A549 (cell line): ENCODE measurements at regions not wholly inside any gene's neighbourhood (a gene's known extent, or its start where the extent isn't known, plus 50 kb on each side); places are given as distances from the start of the nearest gene placed in this dataset.

Experiments
- ATAC-seq, 2 experiments: fragments of 200-7000 bp in 1 of 2; fragments of >200 bp in 1 of 2; cut with Nextera tagmentation in 1 of 2; cut with Tn5 transposase in 1 of 2; 3 replicates each; pipeline versions ENCODE4 v1.8.0 to v1.9.1; 2018 to 2020; ENCODE audit warnings: mild to moderate bottlenecking in 1 of 2, moderate library complexity in 1 of 2
- CTCF ChIA-PET: fragments of 300-600 bp; sonication (Branson Sonifier 250); formaldehyde crosslinking; extraction: SDS; loops from one replicate; lab custom pipeline; 2021; ENCODE audit warnings: antibody characterized with exemption, inconsistent platforms; lab: Yijun Ruan, JAX
- POLR2A ChIA-PET: fragments of 350-600 bp; formaldehyde crosslinking; extraction: SDS; loops from one replicate; lab custom pipeline; 2021; ENCODE audit warnings: antibody characterized with exemption, inconsistent platforms; lab: Yijun Ruan, JAX
- DNase-seq, 2 experiments: peaks; one replicate each; pipeline versions ENCODE4 v3.0.0 to v3.0.0-alpha.2; 2011 to 2016; ENCODE audit warnings: low read depth in 1 of 2, low spot score in 1 of 2
- FAIRE-seq: peaks from 2 replicates; lab custom pipeline; 2011; peaks lifted over from hg19 to GRCh38; lab: Jason Lieb, UNC
- H3K27ac ChIP-seq, 2 experiments: fragments of >200 bp; sonication (Bioruptor Twin); formaldehyde crosslinking; 3 replicates each; pipeline ENCODE4 v1.5.1; 2016 to 2017
- H3K4me1 ChIP-seq: fragments of >200 bp; sonication (Bioruptor Twin); formaldehyde crosslinking; 3 replicates; pipeline ENCODE4 v1.6.1; 2016
- H3K4me2 ChIP-seq: fragments of >200 bp; sonication (Bioruptor Twin); formaldehyde crosslinking; 3 replicates; pipeline ENCODE4 v1.6.1; 2016
- H3K4me3 ChIP-seq: fragments of >200 bp; sonication (Bioruptor Twin); formaldehyde crosslinking; 3 replicates; pipeline ENCODE4 v1.5.1; 2016
- H3K9me3 ChIP-seq: fragments of >200 bp; sonication (Bioruptor Twin); formaldehyde crosslinking; 3 replicates; pipeline ENCODE4 v1.6.1; 2016
- BHLHE40 ChIP-seq: IDR thresholded peaks from 2 replicates; pipeline ENCODE4 v1.6.1; 2012; ENCODE audit warnings: low read depth, low read length, inconsistent platforms
- CTCF ChIP-seq: fragments of >200 bp; sonication (Bioruptor Twin); formaldehyde crosslinking; IDR thresholded peaks from 3 replicates; pipeline ENCODE4 v1.5.1; 2016
- E2F6 ChIP-seq: IDR thresholded peaks from 2 replicates; pipeline ENCODE4 v1.6.1; 2012; ENCODE audit warnings: low read depth, borderline replicate concordance
- EHF ChIP-seq: fragments of 250-450 bp; sonication (Bioruptor Pico); IDR thresholded peaks from 2 replicates; pipeline ENCODE4 v1.5.0; 2020; ENCODE audit warnings: mild to moderate bottlenecking
- ELK1 ChIP-seq: fragments of 150-350 bp; IDR thresholded peaks from 2 replicates; pipeline ENCODE4 v1.6.1; 2014; ENCODE audit warnings: low read depth, mild to moderate bottlenecking, low read length
- HES2 ChIP-seq: fragments of >200 bp; sonication (Bioruptor Twin); formaldehyde crosslinking; IDR thresholded peaks from 2 replicates; pipeline ENCODE4 v1.6.1; 2016
- JUN ChIP-seq, 2 experiments: fragments of >200 bp; sonication (Bioruptor Twin); formaldehyde crosslinking; IDR thresholded peaks; 2 replicates in 1 of 2; 3 replicates in 1 of 2; pipeline ENCODE4 v1.6.1; 2016 to 2017
- KDM1A ChIP-seq: fragments of 200-600 bp; sonication (generic); IDR thresholded peaks from 2 replicates; pipeline ENCODE4 v1.6.1; 2016; ENCODE audit warnings: low read depth, mild to moderate bottlenecking
- KDM5A ChIP-seq: fragments of 200-600 bp; sonication (generic); IDR thresholded peaks from 2 replicates; pipeline ENCODE4 v1.6.1; 2016; ENCODE audit warnings: antibody characterized with exemption, mild to moderate bottlenecking
- MAX ChIP-seq: IDR thresholded peaks from 2 replicates; pipeline ENCODE4 v1.6.1; 2012
- MAZ ChIP-seq: fragments of 150-350 bp; IDR thresholded peaks from 2 replicates; pipeline ENCODE4 v1.6.1; 2014; ENCODE audit warnings: antibody characterized with exemption, low read depth, low read length, borderline replicate concordance
- MYC ChIP-seq: IDR thresholded peaks from 2 replicates; pipeline ENCODE4 v1.6.1; 2012; ENCODE audit warnings: mild to moderate bottlenecking, inconsistent platforms, low read length, improper control_type of control experiment, borderline replicate concordance
- PBX3 ChIP-seq: IDR thresholded peaks from 2 replicates; pipeline ENCODE4 v1.6.1; 2012
- POLR2A ChIP-seq: IDR thresholded peaks from 2 replicates; pipeline ENCODE4 v1.6.1; 2012; ENCODE audit warnings: mild to moderate bottlenecking, low read length
- RAD21 ChIP-seq, 2 experiments: fragments of >200 bp in 1 of 2; sonication (Bioruptor Twin) in 1 of 2; formaldehyde crosslinking in 1 of 2; IDR thresholded peaks in 1 of 2; conservative IDR thresholded peaks in 1 of 2; 2 replicates in 1 of 2; 3 replicates in 1 of 2; pipeline ENCODE4 v1.6.1; 2012 to 2018; ENCODE audit warnings: inconsistent platforms in 1 of 2
- RCOR1 ChIP-seq: fragments of 150-350 bp; IDR thresholded peaks from 2 replicates; pipeline ENCODE4 v1.6.1; 2014; ENCODE audit warnings: antibody characterized with exemption, low read length, low read depth
- USF2 ChIP-seq: fragments of 450-650 bp; IDR thresholded peaks from 2 replicates; pipeline ENCODE4 v1.6.1; 2014; ENCODE audit warnings: antibody characterized with exemption
- WGBS: methylation state at CpG from one replicate; pipeline ENCODE4 v1.1.6; 2017; ENCODE audit errors: missing lambda C conversion rate; 5-methylcytosine and 5-hydroxymethylcytosine counted together

GRCh38 chr20:40765814-40766480 is 76.9 kb upstream of the MAFB start:
- ATAC-seq = no peak
- no peaks in the 10 kb centered on the region for H3K4me1 ChIP-seq
- FAIRE-seq = no peak
- CTCF ChIA-PET = no interaction called here
- H3K4me2 ChIP-seq = no peak overlapping the region
- 45% methylated on average over 4 of the region's 4 CpGs for WGBS
- no peak for TF ChIP-seq BHLHE40
- TF ChIP-seq MYC = no peak
- TF ChIP-seq RAD21 (conservative IDR thresholded peaks at IDR 0.05 in 1 of 2, IDR thresholded peaks at IDR 0.05 in 1 of 2) = no peak
- TF ChIP-seq E2F6 = no peak
- no peak for TF ChIP-seq KDM1A
- TF ChIP-seq HES2 = no peak
- TF ChIP-seq RCOR1 = no peak
- no peak for TF ChIP-seq CTCF
- TF ChIP-seq MAZ = no peak
- TF ChIP-seq POLR2A = no peak
- TF ChIP-seq PBX3 = no peak
- TF ChIP-seq KDM5A = no peak
- TF ChIP-seq ELK1 = no peak
- no peak for TF ChIP-seq MAX
- no peak for TF ChIP-seq EHF (CRISPR knock-in tag)
- no peak for TF ChIP-seq JUN (IDR thresholded peaks at IDR 0.05)
- POLR2A ChIA-PET = no interaction called here
- no peak overlapping the region for H3K27ac ChIP-seq
- H3K9me3 ChIP-seq = no peaks in the 10 kb centered on the region
- H3K4me3 ChIP-seq = no peak overlapping the region
- no peak for DNase-seq

- Histone ChIP-seq H3K9me3 (no peaks in the 10 kb centered on the region), H3K4me3 (no peak overlapping the region), H3K27ac (no peak overlapping the region), H3K4me2 (no peak overlapping the region), H3K4me1 (no peaks in the 10 kb centered on the region)
- ATAC-seq = no peak
- TF ChIP-seq HES2 (no peak), USF2 (no peak)
- TF ChIP-seq, all 56 proteins: peak for 0
- POLR2A ChIA-PET = no interaction called here
- WGBS = 23% methylated on average over 4 of the region's 5 CpGs
- FAIRE-seq (no peak), DNase-seq (no peak)
- CTCF ChIA-PET = interaction anchor here (0.7 kb wide), 1 partner anchor 196 kb away, joined by 3 read pairs; no protein-coding TSS in a partner anchor
These were observed 78.0 kb upstream of the MAFB start for GRCh38 chr20:40766790-40767614.
